PC-3 (cell line): ENCODE measurements at regions not wholly inside any gene's neighbourhood (a gene's known extent, or its start where the extent isn't known, plus 50 kb on each side); places are given as distances from the start of the nearest gene placed in this dataset.

Experiments used
- ATAC-seq: fragments of 200-7000 bp; cut with Tn5 transposase; 2 replicates; pipeline ENCODE4 v1.9.1; 2020; ENCODE audit warnings: mild to moderate bottlenecking, moderate library complexity
- BruUV-seq: library from RNA; stranded (reverse); fragments of 400-500 nt; replicated peaks from 2 replicates; lab custom pipeline; 2021; lab: Mats Ljungman, UMichigan
- CTCF ChIA-PET: fragments of 300-600 bp; sonication (Branson Sonifier 250); formaldehyde crosslinking; loops from one replicate; lab custom pipeline; 2022; ENCODE audit warnings: antibody characterized with exemption; lab: Charles Lee
- POLR2A ChIA-PET: fragments of 300-600 bp; sonication (Branson Sonifier 250); formaldehyde crosslinking; loops from one replicate; lab custom pipeline; 2022; ENCODE audit warnings: antibody characterized with exemption; ENCODE audit not compliant: unreplicated experiment; lab: Charles Lee
- DNase-seq: peaks from one replicate; pipeline ENCODE4 v3.0.0-alpha.2; 2015
- H2AFZ ChIP-seq: fragments of 300-600 bp; sonication (generic); 2 replicates; pipeline ENCODE4 v1.6.0; 2016; ENCODE audit warnings: antibody characterized with exemption, low read length
- H3F3A ChIP-seq: fragments of 300-600 bp; sonication (generic); one replicate; pipeline ENCODE4 v1.6.0; 2017; ENCODE audit warnings: antibody characterized with exemption, low read length, control low read depth, mild to moderate bottlenecking; ENCODE audit not compliant: unreplicated experiment
- H3K27ac ChIP-seq: fragments of 300-600 bp; sonication (generic); 2 replicates; pipeline ENCODE4 v1.5.1; 2016; ENCODE audit warnings: mild to moderate bottlenecking, low read length
- H3K27me3 ChIP-seq: fragments of 300-600 bp; sonication (generic); 2 replicates; pipeline ENCODE4 v1.6.1; 2016; ENCODE audit warnings: low read length, mixed read lengths
- H3K36me3 ChIP-seq: fragments of 300-600 bp; sonication (generic); 2 replicates; pipeline ENCODE4 v1.6.1; 2016; ENCODE audit warnings: low read depth, mixed run types, low read length, mixed read lengths
- H3K4me1 ChIP-seq: fragments of 300-600 bp; sonication (generic); 2 replicates; pipeline ENCODE4 v1.5.1; 2016; ENCODE audit warnings: low read length; ENCODE audit not compliant: insufficient read depth
- H3K4me2 ChIP-seq: fragments of 300-600 bp; sonication (generic); 2 replicates; pipeline ENCODE4 v1.6.0; 2016; ENCODE audit warnings: low read length
- H3K4me3 ChIP-seq: fragments of 300-600 bp; sonication (generic); 2 replicates; pipeline ENCODE4 v1.5.1; 2016; ENCODE audit warnings: mild to moderate bottlenecking, low read length, mixed read lengths
- H3K79me2 ChIP-seq: fragments of 300-600 bp; sonication (generic); 2 replicates; pipeline ENCODE4 v1.6.1; 2017; ENCODE audit warnings: low read length, mixed read lengths
- H3K9ac ChIP-seq: fragments of 300-600 bp; sonication (generic); 2 replicates; pipeline ENCODE4 v1.6.0; 2016; ENCODE audit warnings: mild to moderate bottlenecking, low read length
- H3K9me2 ChIP-seq: fragments of 300-600 bp; sonication (generic); replicated peaks from 2 replicates; pipeline ENCODE4 v1.6.1; 2016; ENCODE audit warnings: mixed run types, low read length, mixed read lengths
- H3K9me3 ChIP-seq: fragments of 300-600 bp; sonication (generic); 2 replicates; pipeline ENCODE4 v1.6.1; 2016; ENCODE audit warnings: low read length, mixed read lengths
- H4K20me1 ChIP-seq: fragments of 300-600 bp; sonication (generic); 2 replicates; pipeline ENCODE4 v1.6.1; 2016; ENCODE audit warnings: low read length, mixed read lengths
- CTCF ChIP-seq: fragments of 300-600 bp; sonication (generic); conservative IDR thresholded peaks from 2 replicates; pipeline ENCODE4 v1.5.1; 2017; ENCODE audit warnings: antibody characterized with exemption, low read depth, mild to moderate bottlenecking, low read length
- EZH2 ChIP-seq: fragments of 300-600 bp; sonication (generic); IDR thresholded peaks from one replicate; pipeline ENCODE4 v1.6.1; 2017; ENCODE audit warnings: antibody characterized with exemption, mild to moderate bottlenecking, low read length; ENCODE audit not compliant: unreplicated experiment
- EZH2phosphoT487 ChIP-seq: fragments of 300-600 bp; sonication (generic); IDR thresholded peaks from 2 replicates; pipeline ENCODE4 v1.6.1; 2018; ENCODE audit warnings: mild to moderate bottlenecking, antibody characterized with exemption, low read length, borderline replicate concordance
- intact Hi-C: fragments of 100-400 bp; cut with micrococcal nuclease; formaldehyde crosslinking; loops from 2 replicates; pipeline ENCODE4 v1.9.0; 2023

- Histone ChIP-seq H3F3A (no peaks in the 10 kb centered on the region), H3K36me3 (no peaks in the 10 kb centered on the region), H3K9me2 (no peaks in the 10 kb centered on the region), H3K9me3 (no peaks in the 10 kb centered on the region), H3K27me3 (no peaks in the 10 kb centered on the region), H2AFZ (no peak overlapping the region), H3K9ac (no peak overlapping the region), H4K20me1 (no peaks in the 10 kb centered on the region), H3K4me1 (no peaks in the 10 kb centered on the region), H3K4me3 (no peak overlapping the region), H3K4me2 (no peak overlapping the region), H3K79me2 (no peaks in the 10 kb centered on the region), H3K27ac (no peak overlapping the region)
- DNase-seq, result no peak
- no TSS peak for BruUV-seq
- ATAC-seq, result no peak
- TF ChIP-seq EZH2phosphoT487 (no peak), CTCF (no peak)
- intact Hi-C loops, result no loop called here
- CTCF ChIA-PET, result no interaction called here
- POLR2A ChIA-PET, result no interaction called here
These were observed 1326.0 kb downstream of the PLA2G4A start for GRCh38 chr1:188154761-188155160.

DNA sequence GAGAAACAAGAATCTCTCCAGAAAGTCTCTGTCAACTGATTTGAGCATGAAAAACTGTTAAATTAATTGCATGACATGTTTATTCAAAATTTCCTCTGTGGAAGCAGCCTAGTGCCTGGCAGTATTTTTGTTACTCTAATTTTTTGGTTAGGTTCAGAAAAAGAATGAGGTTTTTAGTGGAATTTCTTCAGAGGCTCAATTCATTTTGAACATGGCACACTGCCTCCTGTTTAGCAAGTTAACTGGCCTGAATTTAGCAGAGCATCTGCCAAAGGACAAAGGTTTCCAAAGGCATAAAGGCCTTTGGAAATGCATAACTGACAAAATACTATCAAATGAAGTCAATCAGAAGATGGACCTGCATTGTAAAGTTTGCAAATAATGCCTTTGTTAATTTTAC lies 1326.5 kb downstream of the PLA2G4A start:
- CTCF ChIA-PET, result no interaction called here
- no peak overlapping the region for H3K4me2 ChIP-seq
- no peak overlapping the region for H3K27ac ChIP-seq
- H3K9ac ChIP-seq, result no peak overlapping the region
- DNase-seq (no peak), ATAC-seq (no peak)
- no peaks in the 10 kb centered on the region for H3K36me3 ChIP-seq
- no peaks in the 10 kb centered on the region for H3K9me3 ChIP-seq
- H4K20me1 ChIP-seq, result no peaks in the 10 kb centered on the region
- POLR2A ChIA-PET, result no interaction called here
- H3F3A ChIP-seq, result no peaks in the 10 kb centered on the region
- no peak overlapping the region for H3K4me3 ChIP-seq
- H3K4me1 ChIP-seq, result no peaks in the 10 kb centered on the region
- no peak overlapping the region for H2AFZ ChIP-seq
- TF ChIP-seq EZH2 (no peak), EZH2phosphoT487 (no peak), CTCF (no peak)
- intact Hi-C loops, result no loop called here
- H3K79me2 ChIP-seq, result no peaks in the 10 kb centered on the region
- no peaks in the 10 kb centered on the region for H3K27me3 ChIP-seq
- no TSS peak for BruUV-seq
- no peaks in the 10 kb centered on the region for H3K9me2 ChIP-seq

DNA sequence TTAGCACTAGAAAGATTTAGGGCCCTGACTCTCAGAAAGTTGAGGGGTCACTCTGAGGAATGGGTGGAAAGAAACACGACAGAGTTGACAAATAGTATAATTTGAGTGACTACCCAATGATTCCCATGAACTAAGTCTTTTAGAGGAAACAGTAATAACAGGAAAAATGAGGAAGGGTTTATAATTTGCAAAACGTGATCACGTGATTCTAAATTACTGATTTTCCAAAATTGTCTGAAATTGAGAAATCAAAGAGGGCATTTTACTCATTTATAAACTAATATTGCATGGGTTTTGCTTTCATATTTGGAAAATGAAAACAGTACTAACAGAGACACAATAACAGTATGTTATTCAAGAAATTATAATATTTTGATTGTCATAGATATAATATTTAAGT lies 1335.7 kb downstream of the PLA2G4A start:
- Histone ChIP-seq H3F3A (no peaks in the 10 kb centered on the region), H3K4me3 (no peak overlapping the region), H3K9me2 (no peaks in the 10 kb centered on the region), H3K9ac (no peak overlapping the region), H3K27ac (no peak overlapping the region), H3K4me1 (no peaks in the 10 kb centered on the region), H3K9me3 (no peaks in the 10 kb centered on the region), H3K27me3 (no peaks in the 10 kb centered on the region), H2AFZ (no peak overlapping the region), H3K4me2 (no peak overlapping the region), H3K36me3 (no peaks in the 10 kb centered on the region), H3K79me2 (no peaks in the 10 kb centered on the region), H4K20me1 (no peaks in the 10 kb centered on the region)
- TF ChIP-seq EZH2phosphoT487 (no peak), CTCF (no peak), EZH2 (no peak)
- ChIA-PET CTCF (no interaction called here), POLR2A (no interaction called here)
- no peak for ATAC-seq
- BruUV-seq, result no TSS peak
- no peak for DNase-seq
- intact Hi-C loops, result no loop called here
